Neural cell (in vitro differentiated cells): ENCODE measurements at regions not wholly inside any gene's neighbourhood (a gene's known extent, or its start where the extent isn't known, plus 50 kb on each side); places are given as distances from the start of the nearest gene placed in this dataset.

Experiments
- H2AFZ ChIP-seq: fragments of 200-600, 300-800 bp; sonication (generic), shearing (Covaris generic); 2 replicates; pipeline ENCODE4 v1.6.0; 2014; ENCODE audit warnings: low read depth, mild to moderate bottlenecking, antibody characterized with exemption, low read length, moderate library complexity
- H3F3A ChIP-seq: fragments of 200-600 bp; shearing (Covaris generic); 2 replicates; pipeline ENCODE4 v1.6.1; 2016; ENCODE audit warnings: mild to moderate bottlenecking, moderate library complexity, mixed read lengths, antibody characterized with exemption, low read length; ENCODE audit not compliant: insufficient read depth, poor library complexity, severe bottlenecking
- H3K27ac ChIP-seq: fragments of 200-600, 300-800 bp; sonication (generic), shearing (Covaris generic); 2 replicates; pipeline ENCODE4 v1.5.1; 2014; ENCODE audit warnings: mild to moderate bottlenecking, low read length, moderate library complexity
- H3K27me3 ChIP-seq: fragments of 300-800, 200-600 bp; sonication (generic), shearing (Covaris generic); 2 replicates; pipeline ENCODE4 v1.6.0; 2014; ENCODE audit warnings: mild to moderate bottlenecking, low read depth, low read length, moderate library complexity; ENCODE audit not compliant: insufficient read depth
- H3K36me3 ChIP-seq: fragments of 300-800, 200-600 bp; sonication (generic), shearing (Covaris generic); 2 replicates; pipeline ENCODE4 v1.5.1; 2014; ENCODE audit warnings: mild to moderate bottlenecking, antibody characterized with exemption, low read length, moderate library complexity; ENCODE audit not compliant: insufficient read depth
- H3K4me2 ChIP-seq: fragments of 300-800, 200-600 bp; sonication (generic), shearing (Covaris generic); 2 replicates; pipeline ENCODE4 v1.6.0; 2014; ENCODE audit warnings: mild to moderate bottlenecking, low read length
- H3K4me3 ChIP-seq: fragments of 300-800, 200-600 bp; sonication (generic), shearing (Covaris generic); 2 replicates; pipeline ENCODE4 v1.5.1; 2014; ENCODE audit warnings: mild to moderate bottlenecking, low read length, moderate library complexity
- H3K79me2 ChIP-seq: fragments of 200-600 bp; shearing (Covaris generic); replicated peaks from 2 replicates; pipeline ENCODE4 v1.6.0; 2014; ENCODE audit warnings: mild to moderate bottlenecking, low read length, moderate library complexity; ENCODE audit not compliant: insufficient read depth
- H3K9ac ChIP-seq: fragments of 300-800, 200-600 bp; sonication (generic), shearing (Covaris generic); 2 replicates; pipeline ENCODE4 v1.6.1; 2016; ENCODE audit warnings: mild to moderate bottlenecking, low read length, mixed read lengths
- H3K9me2 ChIP-seq: fragments of 200-600 bp; shearing (Covaris generic); 2 replicates; pipeline ENCODE4 v1.6.1; 2016; ENCODE audit warnings: mild to moderate bottlenecking, low read length, mixed read lengths; ENCODE audit not compliant: insufficient read depth
- H3K9me3 ChIP-seq: fragments of 200-600, 300-800 bp; sonication (generic), shearing (Covaris generic); 2 replicates; pipeline ENCODE4 v1.6.1; 2016; ENCODE audit warnings: mild to moderate bottlenecking, mixed run types, low read length, moderate library complexity, mixed read lengths
- H4K20me1 ChIP-seq: fragments of 200-600 bp; shearing (Covaris generic); 2 replicates; pipeline ENCODE4 v1.6.1; 2016; ENCODE audit warnings: mild to moderate bottlenecking, mixed run types; ENCODE audit not compliant: insufficient read depth
- EP300 ChIP-seq: fragments of 450-650 bp; conservative IDR thresholded peaks from 2 replicates; pipeline ENCODE4 v1.6.1; 2014; ENCODE audit warnings: antibody characterized with exemption, mild to moderate bottlenecking, moderate library complexity; ENCODE audit not compliant: poor library complexity, severe bottlenecking
- EZH2 ChIP-seq: fragments of 200-600, 300-800 bp; shearing (Covaris generic), sonication (generic); IDR thresholded peaks from 2 replicates; pipeline ENCODE4 v1.6.1; 2014; ENCODE audit warnings: antibody characterized with exemption, low read length, borderline replicate concordance, mild to moderate bottlenecking; ENCODE audit not compliant: insufficient read depth, poor library complexity, severe bottlenecking
- MXI1 ChIP-seq: fragments of 450-650 bp; conservative IDR thresholded peaks from 2 replicates; pipeline ENCODE4 v1.6.1; 2014; ENCODE audit warnings: antibody characterized with exemption, mild to moderate bottlenecking; ENCODE audit not compliant: poor library complexity, severe bottlenecking
- POLR2AphosphoS5 ChIP-seq: IDR thresholded peaks from 2 replicates; pipeline ENCODE4 v1.6.1; 2012
- RAD21 ChIP-seq: fragments of 450-650 bp; conservative IDR thresholded peaks from 2 replicates; pipeline ENCODE4 v1.6.1; 2014; ENCODE audit warnings: antibody characterized with exemption, mild to moderate bottlenecking, moderate library complexity
- REST ChIP-seq: IDR thresholded peaks from 2 replicates; pipeline ENCODE4 v1.6.1; 2012; ENCODE audit warnings: borderline replicate concordance
- SMC3 ChIP-seq: fragments of 450-650 bp; conservative IDR thresholded peaks from 2 replicates; pipeline ENCODE4 v1.6.1; 2014; ENCODE audit warnings: antibody characterized with exemption, mild to moderate bottlenecking, moderate library complexity; ENCODE audit not compliant: poor library complexity
- TAF1 ChIP-seq: IDR thresholded peaks from 2 replicates; pipeline ENCODE4 v1.6.1; 2012; ENCODE audit warnings: low read depth
- TF ChIP-seq, protein P1 (sequence below): fragments of 450-650 bp; IDR thresholded peaks from 2 replicates; pipeline ENCODE4 v1.5.1; 2014; ENCODE audit warnings: antibody characterized with exemption, mild to moderate bottlenecking, moderate library complexity; ENCODE audit not compliant: poor library complexity, severe bottlenecking

GRCh38 chr11:109309153-109309552, 112.8 kb upstream of the C11orf87 start:
- Histone ChIP-seq H3K79me2 (no peaks in the 10 kb centered on the region), H3K9me3 (no peaks in the 10 kb centered on the region), H3K27me3 (no peaks in the 10 kb centered on the region), H3K36me3 (no peaks in the 10 kb centered on the region), H3K4me2 (no peak overlapping the region), H3K27ac (no peak overlapping the region), H3K4me3 (no peak overlapping the region), H3F3A (no peaks in the 10 kb centered on the region), H2AFZ (no peak overlapping the region), H3K9me2 (no peaks in the 10 kb centered on the region), H3K9ac (no peak overlapping the region), H4K20me1 (no peaks in the 10 kb centered on the region)
- TF ChIP-seq, protein P1, sequence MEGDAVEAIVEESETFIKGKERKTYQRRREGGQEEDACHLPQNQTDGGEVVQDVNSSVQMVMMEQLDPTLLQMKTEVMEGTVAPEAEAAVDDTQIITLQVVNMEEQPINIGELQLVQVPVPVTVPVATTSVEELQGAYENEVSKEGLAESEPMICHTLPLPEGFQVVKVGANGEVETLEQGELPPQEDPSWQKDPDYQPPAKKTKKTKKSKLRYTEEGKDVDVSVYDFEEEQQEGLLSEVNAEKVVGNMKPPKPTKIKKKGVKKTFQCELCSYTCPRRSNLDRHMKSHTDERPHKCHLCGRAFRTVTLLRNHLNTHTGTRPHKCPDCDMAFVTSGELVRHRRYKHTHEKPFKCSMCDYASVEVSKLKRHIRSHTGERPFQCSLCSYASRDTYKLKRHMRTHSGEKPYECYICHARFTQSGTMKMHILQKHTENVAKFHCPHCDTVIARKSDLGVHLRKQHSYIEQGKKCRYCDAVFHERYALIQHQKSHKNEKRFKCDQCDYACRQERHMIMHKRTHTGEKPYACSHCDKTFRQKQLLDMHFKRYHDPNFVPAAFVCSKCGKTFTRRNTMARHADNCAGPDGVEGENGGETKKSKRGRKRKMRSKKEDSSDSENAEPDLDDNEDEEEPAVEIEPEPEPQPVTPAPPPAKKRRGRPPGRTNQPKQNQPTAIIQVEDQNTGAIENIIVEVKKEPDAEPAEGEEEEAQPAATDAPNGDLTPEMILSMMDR, result no peak
- TF ChIP-seq RAD21 (no peak), MXI1 (no peak), EZH2 (no peak), POLR2AphosphoS5 (no peak), TAF1 (no peak), REST (no peak), SMC3 (no peak), EP300 (no peak)

GRCh38 chr11:109317726-109318125, 104.3 kb upstream of the C11orf87 start:
- Histone ChIP-seq H3K36me3 (no peaks in the 10 kb centered on the region), H3K27ac (no peak overlapping the region), H3K4me3 (no peak overlapping the region), H3K79me2 (no peaks in the 10 kb centered on the region), H3K9ac (no peak overlapping the region), H3K27me3 (no peaks in the 10 kb centered on the region), H3K4me2 (no peak overlapping the region), H2AFZ (no peak overlapping the region), H3F3A (no peaks in the 10 kb centered on the region), H3K9me3 (no peaks in the 10 kb centered on the region), H4K20me1 (no peaks in the 10 kb centered on the region), H3K9me2 (no peaks in the 10 kb centered on the region)
- TF ChIP-seq RAD21, result no peak
- TF ChIP-seq TAF1, result no peak
- TF ChIP-seq MXI1, result no peak
- TF ChIP-seq SMC3, result no peak
- TF ChIP-seq REST, result no peak
- no peak for TF ChIP-seq EZH2
